ENCODE measurements at regions not wholly inside any gene's neighbourhood (a gene's known extent, or its start where the extent isn't known, plus 50 kb on each side); places are given as distances from the start of the nearest gene placed in this dataset.

GRCh38 chr2:139259422-139260051, 479.3 kb upstream of the NXPH2 start:
- DNase-seq = no peak

DNA sequence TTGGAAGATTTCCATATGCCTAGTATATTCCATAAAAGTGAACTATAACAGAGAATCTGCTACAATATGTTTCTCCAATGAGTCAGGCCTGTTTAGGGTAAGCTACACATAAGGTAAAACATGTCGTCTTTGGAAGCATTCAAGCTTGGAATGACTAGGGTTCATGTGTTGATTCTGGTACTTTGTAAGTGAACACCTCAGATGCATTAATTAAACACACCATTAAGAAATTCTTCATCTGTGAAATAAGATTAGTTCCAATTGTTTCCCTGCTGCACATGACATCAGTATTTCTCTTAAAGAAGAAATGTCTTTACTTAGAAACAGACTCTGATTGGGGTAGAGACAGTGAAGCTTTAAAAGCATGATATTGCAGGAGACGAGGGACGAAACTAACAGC, 461.1 kb upstream of the NXPH2 start:
- DNase-seq = no peak

DNA sequence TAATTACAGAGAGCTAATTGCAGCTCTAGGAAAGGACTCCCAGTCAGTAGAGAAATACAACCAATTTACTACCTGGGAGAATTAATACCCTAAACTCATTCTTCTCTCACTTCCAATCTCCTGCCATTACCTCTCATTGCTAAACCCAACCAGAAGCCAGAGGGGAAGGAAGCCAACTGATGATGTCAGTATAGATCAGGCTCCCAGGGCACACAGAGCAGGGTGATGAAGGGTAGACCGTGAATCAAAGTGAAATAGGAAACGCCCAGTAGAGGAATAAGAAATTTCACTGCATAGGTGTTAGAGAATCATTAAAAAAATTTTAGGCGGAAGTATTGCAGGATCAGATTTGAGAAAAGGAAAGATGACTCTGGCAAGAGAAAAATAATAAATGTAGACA, 456.8 kb upstream of the NXPH2 start:
- DNase-seq = no peak

GRCh38 chr2:139230881-139231280, 450.7 kb upstream of the NXPH2 start:
- no peak for DNase-seq

GRCh38 chr2:139228276-139228675, 448.1 kb upstream of the NXPH2 start:
- DNase-seq = no peak

GRCh38 chr2:139225961-139226360, 445.8 kb upstream of the NXPH2 start:
- DNase-seq = no peak

GRCh38 chr2:139218181-139218580, 438.0 kb upstream of the NXPH2 start:
- no peak for DNase-seq

DNA sequence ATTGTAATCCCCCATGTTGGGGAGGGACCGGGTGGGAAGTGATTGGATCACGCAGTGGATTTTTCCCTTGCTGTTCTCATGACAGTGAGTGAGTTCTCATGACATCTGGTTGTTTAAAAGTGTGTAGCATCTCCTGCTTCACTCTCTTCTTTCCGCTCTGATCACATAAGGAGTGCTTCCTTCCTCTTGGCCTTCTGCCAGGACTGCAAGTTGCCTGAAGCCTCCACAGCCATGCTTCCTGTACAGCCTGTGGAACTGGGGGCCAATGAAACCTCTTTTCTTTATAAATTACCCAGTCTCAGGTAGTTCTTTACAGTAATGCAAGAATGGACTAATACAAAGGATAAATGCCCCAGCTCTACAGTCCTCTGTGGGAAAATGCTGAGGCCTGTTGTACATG, 437.5 kb upstream of the NXPH2 start:
- no peak for DNase-seq

GRCh38 chr2:139216435-139216834, 436.2 kb upstream of the NXPH2 start:
- DNase-seq = no peak

GRCh38 chr2:139214801-139215200, 434.6 kb upstream of the NXPH2 start:
- no peak for DNase-seq

DNA sequence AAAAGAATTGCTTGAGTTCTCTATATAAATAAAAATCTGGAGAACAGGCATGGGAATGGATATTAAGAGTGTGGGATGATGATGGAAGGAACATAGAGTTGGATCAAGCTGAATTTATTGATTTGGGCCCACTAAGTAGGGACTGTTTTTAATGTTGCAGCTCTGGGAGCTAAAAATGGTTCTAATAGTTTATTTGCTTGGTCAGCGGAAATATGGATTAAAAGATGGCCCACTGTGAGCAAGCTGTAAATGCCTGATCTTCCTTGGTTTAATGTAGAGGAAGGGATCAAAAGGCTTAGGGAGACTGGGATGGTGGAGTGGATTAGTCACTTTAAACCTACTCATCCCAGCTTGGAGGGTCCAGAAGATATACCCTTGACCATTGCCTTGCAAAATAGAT, 429.4 kb upstream of the NXPH2 start:
- DNase-seq = no peak

GRCh38 chr2:139201516-139201915, 421.3 kb upstream of the NXPH2 start:
- no peak for DNase-seq

DNA sequence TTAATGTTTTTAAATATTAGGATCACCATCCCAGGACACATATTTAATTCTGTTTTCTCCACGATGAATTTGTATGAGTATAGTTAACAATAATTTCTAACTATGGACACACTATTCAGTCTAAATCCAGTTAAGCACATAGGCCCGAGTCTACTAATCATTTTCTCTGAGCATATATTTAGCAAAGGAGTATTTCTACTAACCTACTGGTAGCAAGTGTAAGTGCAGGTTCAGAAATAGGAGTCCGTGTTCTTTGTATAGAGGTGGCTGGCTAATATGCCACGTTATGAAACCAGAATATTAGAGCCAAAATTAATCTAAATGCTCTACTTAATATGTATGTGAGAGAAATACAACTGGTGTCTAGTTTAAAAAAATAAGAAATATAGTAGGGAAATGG, 416.6 kb upstream of the NXPH2 start:
- no peak for DNase-seq

GRCh38 chr2:139194546-139194945, 414.4 kb upstream of the NXPH2 start:
- DNase-seq = no peak

GRCh38 chr2:139177041-139177440, 396.9 kb upstream of the NXPH2 start:
- DNase-seq = no peak

GRCh38 chr2:139175510-139175909, 395.3 kb upstream of the NXPH2 start:
- DNase-seq = no peak

DNA sequence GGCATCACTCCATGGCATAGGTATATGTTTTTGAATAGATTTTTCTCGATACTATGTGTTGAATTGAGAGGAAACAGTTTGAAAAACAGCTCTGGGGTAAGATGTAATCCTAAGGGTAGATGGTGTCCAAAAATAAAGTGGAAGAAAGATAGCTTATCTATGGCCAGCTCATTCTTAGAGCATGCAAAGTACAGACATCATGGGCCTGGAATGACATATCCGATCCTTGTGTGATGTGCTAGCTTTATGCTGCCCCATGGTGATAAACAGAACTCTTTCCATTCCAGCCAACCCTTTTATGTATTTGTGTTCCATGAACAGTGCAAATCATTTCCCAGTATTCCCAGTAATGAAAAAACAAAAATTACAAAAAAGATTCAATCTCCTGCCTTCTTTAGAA, 390.2 kb upstream of the NXPH2 start:
- no peak for DNase-seq

GRCh38 chr2:139165601-139166000, 385.4 kb upstream of the NXPH2 start:
- DNase-seq = no peak

DNA sequence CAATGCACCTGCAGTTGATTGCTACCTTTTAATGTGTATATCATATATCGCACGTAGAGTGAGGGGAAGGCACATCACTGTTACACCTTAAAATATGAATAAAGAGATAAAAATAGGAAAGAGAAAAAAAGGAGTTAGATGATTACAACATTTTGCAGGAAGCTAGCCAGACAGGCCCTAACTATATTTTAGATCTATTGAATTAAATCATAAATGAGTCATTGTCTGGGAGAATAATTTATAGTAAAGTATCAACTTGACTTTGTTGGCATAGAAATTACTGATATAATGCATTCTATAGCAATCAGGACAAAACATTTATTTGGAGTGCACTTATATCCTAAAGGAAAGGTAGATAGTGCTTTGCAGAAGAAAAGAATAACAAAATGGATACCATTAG, 384.9 kb upstream of the NXPH2 start:
- DNase-seq = no peak

DNA sequence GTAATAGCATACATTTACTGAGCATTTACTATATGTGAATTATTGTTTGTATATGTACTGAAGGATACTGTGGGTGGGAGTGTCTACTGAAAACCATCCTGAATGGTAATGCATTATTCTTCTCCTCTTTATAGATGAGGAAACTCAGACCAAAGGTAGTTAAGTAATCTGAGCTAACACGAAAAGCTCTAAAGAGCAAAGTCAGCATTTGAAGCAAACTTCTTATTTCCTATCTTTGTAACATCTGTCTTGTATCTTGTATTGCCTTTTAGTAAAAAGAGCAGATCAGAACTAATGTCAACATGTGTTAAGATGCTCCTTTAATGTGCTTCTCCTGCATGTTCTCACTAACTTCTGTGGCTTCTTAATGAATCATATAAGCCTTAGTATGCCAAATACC, 382.8 kb upstream of the NXPH2 start:
- DNase-seq = no peak

DNA sequence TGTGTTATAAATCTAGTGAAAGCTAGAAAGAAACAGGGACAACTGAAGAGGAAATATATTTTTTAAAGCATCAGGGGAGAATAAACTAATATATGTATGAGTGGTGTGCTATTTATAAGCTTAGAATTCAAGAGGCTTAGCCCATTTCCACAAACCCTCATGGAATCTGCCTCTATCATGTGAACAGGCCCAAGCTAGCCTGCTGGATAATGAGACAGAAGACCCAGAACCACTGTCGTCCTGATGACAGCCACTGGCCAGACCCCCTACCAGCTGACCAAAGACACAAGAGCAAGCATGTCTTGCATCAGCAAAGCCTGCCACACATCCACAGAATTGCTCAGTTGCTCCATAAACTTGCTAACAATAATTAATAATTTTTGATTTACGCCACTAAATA, 382.3 kb upstream of the NXPH2 start:
- DNase-seq = no peak

DNA sequence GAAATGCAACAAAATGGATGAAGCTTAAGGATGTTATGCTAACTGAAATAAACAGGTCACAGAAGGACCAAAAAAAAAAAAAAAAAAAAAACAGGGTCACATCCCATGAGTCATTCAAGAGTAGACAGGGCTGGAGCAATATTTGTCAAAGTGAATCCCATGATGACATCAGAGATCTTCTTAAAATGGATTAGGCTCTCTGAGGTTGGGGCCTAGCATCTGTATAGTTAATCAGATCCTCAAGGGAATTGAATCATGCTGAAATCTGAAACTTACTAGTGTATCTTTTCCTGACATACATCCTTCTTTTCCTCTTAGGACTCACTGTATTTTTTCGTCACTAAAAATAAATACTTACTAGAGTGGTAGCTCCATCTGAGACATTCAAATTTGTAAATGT, 380.6 kb upstream of the NXPH2 start:
- DNase-seq = no peak

- DNase-seq = no peak
These were observed 379.0 kb upstream of the NXPH2 start for GRCh38 chr2:139159177-139159576.

DNA sequence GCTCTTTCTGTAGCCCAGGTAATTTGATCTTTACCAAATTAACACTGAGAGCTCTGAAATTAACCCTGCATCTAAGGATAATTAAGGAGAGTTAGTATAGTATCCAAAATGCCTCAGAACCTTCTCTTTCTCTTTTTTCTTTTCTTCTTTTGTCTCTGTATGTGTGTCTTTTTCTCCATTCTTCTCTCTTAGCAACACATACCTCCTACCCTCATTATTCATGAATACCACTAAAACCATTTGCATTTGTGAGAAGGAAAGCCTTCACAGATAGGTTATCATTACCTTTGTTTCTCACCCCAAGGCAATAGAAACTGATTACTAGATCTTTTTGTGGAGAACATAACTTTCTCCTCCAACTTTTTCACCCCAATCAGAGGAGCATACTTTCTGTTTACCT, 376.5 kb upstream of the NXPH2 start:
- DNase-seq = no peak

DNA sequence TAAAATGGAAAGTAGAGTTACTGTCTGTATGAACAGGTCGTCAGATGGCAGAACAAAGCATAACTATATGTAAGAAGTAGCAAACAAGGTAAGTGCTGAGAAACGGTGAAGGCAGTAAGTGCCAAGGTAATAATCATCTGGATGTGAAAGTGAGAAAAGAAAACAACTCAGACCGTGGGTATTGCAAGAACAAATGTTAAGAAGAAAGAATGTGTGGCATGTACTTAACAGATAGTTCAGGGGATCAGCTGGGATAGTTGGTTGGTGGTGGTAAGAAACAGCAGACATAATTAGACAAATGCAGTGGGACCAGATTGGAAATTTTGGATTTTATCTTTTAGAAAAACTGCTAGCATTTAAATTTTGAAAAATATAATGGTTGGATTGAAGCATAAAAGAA, 375.8 kb upstream of the NXPH2 start:
- no peak for DNase-seq
